Esophagus muscularis mucosa (tissue), 4 donors: ENCODE measurements at regions not wholly inside any gene's neighbourhood (a gene's known extent, or its start where the extent isn't known, plus 50 kb on each side); places are given as distances from the start of the nearest gene placed in this dataset.
"Not testable (repeated sequence)": the region's sequence is repeated elsewhere in the genome, so short reads cannot be mapped to it uniquely, and the experiment has no call there.

ENCODE experiments used
- DNase-seq: peaks from one replicate; pipeline ENCODE4 v3.0.0-alpha.2; 2017; ENCODE audit errors: extremely low spot score
- H3K27ac ChIP-seq, 4 donors: fragments of 200-600 bp; sonication (generic); replicated peaks in 1 of 4; 1 replicate in 3 of 4; 2 replicates in 1 of 4; pipeline ENCODE4 v1.5.1; 2016 to 2019; ENCODE audit warnings: mild to moderate bottlenecking in 1 of 4
- H3K27me3 ChIP-seq, 4 donors: fragments of 200-600 bp; sonication (generic); one replicate each; pipeline versions ENCODE4 v1.5.1 to v1.6.0; 2016 to 2019
- H3K36me3 ChIP-seq, 4 donors: fragments of 200-600 bp; sonication (generic); one replicate each; pipeline ENCODE4 v1.5.1; 2016 to 2019
- H3K4me1 ChIP-seq, 4 donors: fragments of 200-600 bp; sonication (generic); one replicate each; pipeline ENCODE4 v1.5.1; 2016 to 2019
- H3K4me3 ChIP-seq, 4 donors: fragments of 200-600 bp; sonication (generic); 1 replicate in 2 of 4; 2 replicates in 2 of 4; pipeline ENCODE4 v1.5.1; 2016 to 2019; ENCODE audit warnings: mild to moderate bottlenecking in 4 of 4, moderate library complexity in 1 of 4
- H3K9me3 ChIP-seq, 4 donors: fragments of 200-600 bp; sonication (generic); 1 replicate in 3 of 4; 2 replicates in 1 of 4; pipeline ENCODE4 v1.5.1; 2016 to 2019
- EP300 ChIP-seq: sonication (generic); formaldehyde crosslinking; IDR thresholded peaks from one replicate; pipeline ENCODE4 v1.6.1; 2017; ENCODE audit warnings: antibody characterized with exemption
- POLR2A ChIP-seq: fragments of 450-650 bp; IDR thresholded peaks from one replicate; pipeline ENCODE4 v1.6.1; 2017; ENCODE audit warnings: antibody characterized with exemption, moderate library complexity, mild to moderate bottlenecking, low read depth
- POLR2AphosphoS5 ChIP-seq, 2 donors: sonication (generic); formaldehyde crosslinking; IDR thresholded peaks; one replicate each; pipeline ENCODE4 v1.6.1; 2017; ENCODE audit warnings: antibody characterized with exemption in 2 of 2
- WGBS: methylation state at CpG from one replicate; pipeline ENCODE4 v1.1.5; 2018; 5-methylcytosine and 5-hydroxymethylcytosine counted together
- intact Hi-C: fragments of 100-400 bp; cut with DNase I; formaldehyde crosslinking; loops from one replicate; pipeline ENCODE4 v1.15.1; 2023
- TF ChIP-seq, protein P1 (sequence below), 3 experiments: fragments of 200-600 bp in 2 of 3; fragments of 450-650 bp in 1 of 3; sonication (generic) in 2 of 3; IDR thresholded peaks; one replicate each; pipeline ENCODE4 v1.5.1; 2017 to 2019; ENCODE audit warnings: antibody characterized with exemption in 3 of 3, mild to moderate bottlenecking in 2 of 3, moderate library complexity in 1 of 3

DNA sequence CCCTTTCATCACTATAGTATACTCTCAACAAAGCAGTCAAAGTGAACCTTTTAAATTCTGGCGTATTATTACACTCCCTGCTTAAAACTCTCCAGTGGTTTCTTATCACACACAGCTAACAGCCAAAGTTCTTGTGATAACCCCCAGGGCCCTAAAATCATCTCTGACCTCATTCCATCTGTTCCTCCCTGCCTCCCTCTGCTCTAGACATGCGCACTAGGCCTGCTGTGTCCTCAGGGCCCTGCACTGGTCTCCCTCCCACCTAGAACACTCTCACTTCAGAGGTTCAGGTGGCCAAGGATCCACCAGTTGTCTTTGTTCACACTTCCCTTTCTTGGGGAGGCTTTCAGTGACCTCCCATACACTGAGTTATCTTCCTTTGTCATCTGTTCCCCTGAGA lies 603.4 kb downstream of the DSC3 start:
- DNase-seq, result no peak
- WGBS, result 85% methylated on average over 2 of the region's 2 CpGs
- H3K27ac ChIP-seq, result no peak overlapping the region
- H3K36me3 ChIP-seq, result no peaks in the 10 kb centered on the region
- no peak overlapping the region for H3K4me3 ChIP-seq
- no peaks in the 10 kb centered on the region for H3K4me1 ChIP-seq
- no peaks in the 10 kb centered on the region for H3K9me3 ChIP-seq
- intact Hi-C loops, result no loop called here
- TF ChIP-seq, protein P1, sequence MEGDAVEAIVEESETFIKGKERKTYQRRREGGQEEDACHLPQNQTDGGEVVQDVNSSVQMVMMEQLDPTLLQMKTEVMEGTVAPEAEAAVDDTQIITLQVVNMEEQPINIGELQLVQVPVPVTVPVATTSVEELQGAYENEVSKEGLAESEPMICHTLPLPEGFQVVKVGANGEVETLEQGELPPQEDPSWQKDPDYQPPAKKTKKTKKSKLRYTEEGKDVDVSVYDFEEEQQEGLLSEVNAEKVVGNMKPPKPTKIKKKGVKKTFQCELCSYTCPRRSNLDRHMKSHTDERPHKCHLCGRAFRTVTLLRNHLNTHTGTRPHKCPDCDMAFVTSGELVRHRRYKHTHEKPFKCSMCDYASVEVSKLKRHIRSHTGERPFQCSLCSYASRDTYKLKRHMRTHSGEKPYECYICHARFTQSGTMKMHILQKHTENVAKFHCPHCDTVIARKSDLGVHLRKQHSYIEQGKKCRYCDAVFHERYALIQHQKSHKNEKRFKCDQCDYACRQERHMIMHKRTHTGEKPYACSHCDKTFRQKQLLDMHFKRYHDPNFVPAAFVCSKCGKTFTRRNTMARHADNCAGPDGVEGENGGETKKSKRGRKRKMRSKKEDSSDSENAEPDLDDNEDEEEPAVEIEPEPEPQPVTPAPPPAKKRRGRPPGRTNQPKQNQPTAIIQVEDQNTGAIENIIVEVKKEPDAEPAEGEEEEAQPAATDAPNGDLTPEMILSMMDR (IDR thresholded peaks at IDR 0.05), result no peak
- TF ChIP-seq EP300 (no peak), POLR2AphosphoS5 (IDR thresholded peaks at IDR 0.05) (no peak), POLR2A (no peak)
- H3K27me3 ChIP-seq, result no peaks in the 10 kb centered on the region

GRCh38 chr18:30432349-30432748 lies 610.2 kb downstream of the DSC3 start:
- TF ChIP-seq EP300 (no peak), POLR2A (no peak), POLR2AphosphoS5 (IDR thresholded peaks at IDR 0.05) (no peak)
- TF ChIP-seq, protein P1 (IDR thresholded peaks at IDR 0.05), result no peak
- WGBS, result 40% methylated on average over 2 of the region's 2 CpGs
- H3K27ac ChIP-seq, result no peak overlapping the region

DNA sequence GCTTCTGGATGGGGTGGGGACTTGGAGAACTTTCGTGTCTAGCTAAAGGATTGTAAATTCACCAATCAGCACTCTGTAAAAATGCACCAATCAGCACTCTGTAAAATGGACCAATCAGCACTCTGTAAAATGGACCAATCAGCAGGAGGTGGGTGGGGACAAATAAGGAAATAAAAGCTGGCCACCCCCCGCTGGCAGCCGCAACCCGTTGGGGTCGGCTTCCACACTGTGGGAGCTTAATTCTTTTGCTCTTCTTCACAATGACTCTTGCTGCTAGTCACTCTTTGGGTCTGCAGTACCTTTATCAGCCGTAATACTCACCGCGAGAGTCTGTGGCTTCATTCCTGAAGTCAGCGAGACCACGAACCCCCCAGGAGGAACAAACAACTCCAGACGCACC lies 623.1 kb downstream of the DSC3 start:
- H3K4me3 ChIP-seq, H3K27me3 ChIP-seq, H3K4me1 ChIP-seq, H3K9me3 ChIP-seq, H3K27ac ChIP-seq, intact Hi-C loops, H3K36me3 ChIP-seq, DNase-seq: not testable (repeated sequence)
- 88% methylated on average over 11 of the region's 11 CpGs for WGBS

More at GRCh38 chr18:30432349-30432748, 610.2 kb downstream of the DSC3 start:
- Histone ChIP-seq H3K4me3 (no peak overlapping the region), H3K27me3 (no peaks in the 10 kb centered on the region), H3K4me1 (peaks cover 0 to 1% (median 0%) of the 10 kb centered on the region in 4 donors), H3K36me3 (no peaks in the 10 kb centered on the region), H3K9me3 (no peaks in the 10 kb centered on the region)
- intact Hi-C loops, result no loop called here
- DNase-seq, result no peak

DNA sequence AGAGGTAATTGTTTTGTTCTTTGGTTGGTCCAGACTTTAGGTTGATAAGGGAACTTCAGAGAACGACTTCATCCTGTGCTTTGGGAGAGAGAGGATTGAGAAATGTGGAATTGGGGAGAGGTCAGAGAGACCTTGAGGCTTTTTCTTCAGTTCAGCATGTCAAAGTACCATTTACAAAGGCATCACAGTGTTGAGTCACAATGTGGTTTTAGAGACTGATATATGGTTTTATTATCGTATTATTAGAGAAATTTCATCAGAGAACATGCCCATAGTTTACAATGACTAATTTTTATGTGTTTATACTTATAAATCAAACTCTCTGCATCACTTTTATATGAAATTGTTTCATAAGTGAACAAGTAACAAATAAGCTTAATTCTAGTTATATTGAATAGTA lies 626.6 kb downstream of the DSC3 start:
- TF ChIP-seq POLR2A (no peak), EP300 (no peak), POLR2AphosphoS5 (IDR thresholded peaks at IDR 0.05) (no peak)
- TF ChIP-seq, protein P1 (IDR thresholded peaks at IDR 0.05), result no peak
- no peaks in the 10 kb centered on the region for H3K27me3 ChIP-seq
- H3K4me1 ChIP-seq, result no peaks in the 10 kb centered on the region
- H3K36me3 ChIP-seq, result no peaks in the 10 kb centered on the region
- H3K9me3 ChIP-seq, result no peaks in the 10 kb centered on the region
- no peak overlapping the region for H3K4me3 ChIP-seq
- DNase-seq, result no peak
- H3K27ac ChIP-seq, result no peak overlapping the region
- intact Hi-C loops, result no loop called here
- WGBS, result 81% methylated on average over 2 of the region's 2 CpGs

DNA sequence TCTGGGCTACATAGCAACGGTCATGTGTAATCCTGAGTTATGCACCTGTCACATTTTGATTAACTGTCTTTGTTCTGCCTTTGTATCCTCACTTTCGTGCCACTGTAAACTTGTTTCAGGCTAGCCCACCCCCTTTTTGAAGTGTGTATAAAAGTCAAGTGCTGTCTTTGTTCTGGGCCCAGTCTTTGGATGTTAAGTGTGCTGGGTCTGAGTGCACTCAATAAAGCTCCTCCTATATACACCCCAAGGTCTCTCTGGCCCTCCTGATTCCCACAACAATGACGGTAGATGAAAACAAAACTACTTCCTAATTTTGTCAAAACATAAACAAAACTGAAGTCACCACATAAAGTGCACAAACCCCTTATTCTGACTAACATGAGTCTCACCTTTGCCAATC lies 633.4 kb downstream of the DSC3 start:
- TF ChIP-seq, protein P1 (IDR thresholded peaks at IDR 0.05), result no peak
- TF ChIP-seq POLR2A (no peak), POLR2AphosphoS5 (IDR thresholded peaks at IDR 0.05) (no peak), EP300 (no peak)
- Histone ChIP-seq H3K9me3 (no peaks in the 10 kb centered on the region), H3K27me3 (no peaks in the 10 kb centered on the region), H3K27ac (no peak overlapping the region), H3K4me1 (no peaks in the 10 kb centered on the region), H3K4me3 (no peak overlapping the region), H3K36me3 (no peaks in the 10 kb centered on the region)
- no peak for DNase-seq
- intact Hi-C loops, result no loop called here
- WGBS, result 69% methylated on average over 3 of the region's 3 CpGs
